NCI-H345 (cell line): ENCODE measurements at regions not wholly inside any gene's neighbourhood (a gene's known extent, or its start where the extent isn't known, plus 50 kb on each side); places are given as distances from the start of the nearest gene placed in this dataset.
A peak's percentile ranks its signal among the peaks of the same experiment; 100 is the strongest.

ENCODE experiments used
- DNase-seq: peaks from one replicate; lab custom pipeline; 2025; lab: John Stamatoyannopoulos, UW

DNA sequence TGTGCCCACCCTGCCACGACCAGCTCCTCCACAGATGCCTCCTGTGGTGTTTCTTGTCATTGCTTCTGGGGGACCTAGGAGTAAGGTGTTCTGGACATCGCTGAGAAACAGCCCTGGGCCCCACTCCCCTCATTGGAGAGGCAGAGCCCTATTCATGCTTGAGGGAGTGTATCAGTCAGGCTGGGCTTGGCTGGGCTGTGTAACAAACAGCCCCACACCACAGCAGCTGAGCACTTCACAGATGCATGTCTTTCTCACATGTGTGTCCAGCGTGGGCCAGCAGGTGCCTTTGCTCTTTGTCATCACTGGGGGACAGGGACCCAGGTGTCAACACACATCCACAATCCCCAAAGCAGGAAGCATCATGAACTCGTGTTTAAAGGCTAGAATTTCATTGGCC lies 65.1 kb upstream of the FBRSL1 start:
- no peak for DNase-seq

DNA sequence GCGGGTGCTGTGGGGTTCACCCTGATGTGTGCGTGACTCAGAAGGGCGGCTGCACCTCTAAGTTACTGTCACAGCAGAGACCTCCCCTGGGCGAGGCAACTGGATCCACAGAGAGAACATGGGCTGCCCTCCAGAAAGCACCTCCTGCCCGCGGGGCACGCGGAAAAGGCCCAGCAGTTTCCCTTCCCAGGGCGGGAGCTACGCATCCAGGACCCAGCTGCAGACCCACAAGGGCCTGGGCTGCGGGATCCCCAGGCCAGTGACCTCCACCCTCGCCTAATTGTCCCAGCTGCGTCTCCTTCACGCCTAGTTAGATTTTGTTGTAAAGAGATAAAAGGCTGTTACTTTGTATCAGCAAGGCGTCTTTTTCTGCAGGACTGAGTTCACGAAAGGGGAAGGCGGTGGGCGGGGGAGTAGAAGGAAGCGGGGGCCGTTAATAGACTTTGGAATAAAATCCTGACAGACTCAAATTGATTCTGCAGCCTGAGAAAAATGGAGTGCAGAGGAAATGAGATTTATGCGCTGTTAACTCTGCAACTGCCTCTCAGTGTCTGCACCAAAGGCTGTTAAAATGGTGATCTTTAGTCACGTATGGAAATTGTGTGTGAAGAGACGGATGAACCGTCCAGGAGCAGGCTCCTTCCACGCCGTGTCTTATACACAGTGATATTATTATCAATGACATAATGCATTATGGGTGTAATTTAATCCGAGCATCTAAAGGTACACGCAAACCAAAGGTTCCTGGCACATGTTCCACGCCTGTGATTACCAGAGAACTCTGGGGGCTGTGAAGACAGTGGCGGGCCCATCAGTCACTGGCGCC lies 65.9 kb upstream of the FBRSL1 start:
- no peak for DNase-seq

DNA sequence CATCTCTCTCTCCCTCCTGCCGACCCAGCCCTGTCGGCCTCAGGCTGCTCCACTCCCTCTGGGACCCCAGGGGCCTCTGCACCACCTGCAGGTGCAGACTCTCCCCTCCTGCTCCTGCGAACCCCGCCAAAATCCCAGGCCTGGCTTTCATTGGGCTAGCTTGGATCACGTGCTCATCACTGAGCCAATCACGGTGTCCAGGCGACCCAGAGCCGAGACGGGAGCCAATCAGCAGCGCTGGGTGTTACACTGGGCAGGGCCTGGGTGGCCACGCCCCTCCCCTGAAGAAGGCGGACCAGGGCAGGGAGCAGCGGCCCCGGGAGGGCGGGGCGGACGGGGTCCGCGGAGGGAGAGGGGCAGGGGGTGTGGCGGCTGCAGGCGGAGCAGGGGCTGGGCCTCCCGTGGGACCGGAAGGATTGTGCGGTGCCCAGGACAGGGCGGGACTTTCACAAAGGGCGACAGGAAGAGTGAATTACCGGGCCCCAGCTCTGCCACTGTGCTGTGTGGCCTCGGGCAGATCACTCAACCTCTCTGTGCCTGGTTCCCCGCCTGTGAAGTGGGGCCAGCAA lies 66.6 kb upstream of the FBRSL1 start:
- DNase-seq: no peak

DNA sequence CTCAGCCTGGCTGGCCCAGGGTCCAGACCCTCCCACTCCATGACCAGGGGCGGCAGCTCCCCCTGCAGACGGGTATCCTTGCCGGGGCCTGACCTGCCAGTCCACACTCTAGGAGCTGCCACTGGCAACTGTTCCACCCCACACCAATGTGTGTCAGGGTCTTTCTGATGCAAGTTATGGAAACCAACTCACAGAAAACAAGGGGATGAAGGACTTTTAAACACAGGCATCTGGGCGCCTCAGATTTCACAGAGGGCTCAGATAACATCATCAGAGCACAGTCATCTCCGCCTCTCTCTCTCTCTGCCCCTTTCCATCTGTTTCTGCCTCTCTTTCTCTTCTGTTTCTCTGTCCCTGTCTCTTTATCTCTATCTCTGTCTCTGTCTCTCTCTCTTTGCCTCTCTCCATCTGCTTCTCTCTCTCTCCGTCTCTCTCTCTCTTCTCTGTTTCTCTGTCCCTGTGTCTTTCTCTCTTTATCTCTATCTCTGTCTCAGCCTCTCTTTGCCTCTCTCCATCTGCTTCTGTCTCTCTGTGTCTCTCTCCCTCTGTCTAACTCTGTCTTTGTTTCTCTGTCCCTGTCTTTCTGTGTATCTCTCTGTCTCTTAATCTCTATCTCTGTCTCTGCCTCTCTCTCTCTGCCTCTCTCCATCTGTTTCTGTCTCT lies 67.4 kb upstream of the FBRSL1 start:
- no peak for DNase-seq

DNA sequence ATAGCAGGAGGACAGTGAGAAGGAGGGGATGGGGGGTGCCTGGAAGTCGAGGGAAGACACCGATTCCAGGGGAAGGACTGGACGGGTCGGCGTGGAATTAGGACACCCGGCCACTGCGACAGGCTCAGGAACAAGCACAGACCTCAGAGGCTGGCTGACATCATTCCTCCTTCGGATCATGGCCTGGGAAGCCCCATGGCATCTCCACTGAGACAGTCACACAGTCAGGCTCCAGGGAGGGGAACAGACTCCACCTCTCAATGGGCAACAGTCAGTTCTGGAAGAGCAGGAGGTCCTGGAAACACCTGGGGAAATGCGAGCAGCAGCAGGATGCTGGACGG lies 67.9 kb upstream of the FBRSL1 start:
- DNase-seq: no peak

DNA sequence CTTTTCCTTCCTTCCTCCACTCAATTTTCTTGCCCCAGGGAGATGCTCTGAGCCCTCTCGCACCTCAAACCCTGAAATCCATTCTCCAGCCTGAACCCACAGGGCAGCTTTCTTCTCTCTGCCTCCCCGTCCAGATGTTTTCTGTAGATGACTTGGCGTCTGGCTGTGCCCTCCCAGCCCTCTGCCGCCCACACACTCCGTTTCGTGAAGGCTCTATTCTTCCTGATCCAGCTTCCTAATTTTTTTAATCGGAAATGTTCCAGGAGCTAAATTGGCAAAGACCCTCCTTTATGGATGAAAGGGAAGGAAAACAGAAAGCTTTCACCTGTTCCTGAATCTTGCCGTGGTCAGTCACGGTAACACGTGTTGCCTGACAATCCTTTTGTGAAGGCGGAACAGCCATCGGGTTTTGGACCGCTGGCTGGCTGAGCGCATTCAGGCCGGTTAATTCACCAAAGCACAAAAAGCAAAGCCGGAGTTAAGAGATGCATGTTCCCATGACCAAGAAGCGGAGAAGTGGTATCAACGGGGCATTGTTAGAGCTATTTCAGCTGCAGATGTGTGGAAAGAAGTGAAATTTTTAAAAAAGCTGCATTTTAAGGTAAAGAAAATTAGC lies 70.2 kb upstream of the FBRSL1 start:
- DNase-seq: peak; percentile 12

DNA sequence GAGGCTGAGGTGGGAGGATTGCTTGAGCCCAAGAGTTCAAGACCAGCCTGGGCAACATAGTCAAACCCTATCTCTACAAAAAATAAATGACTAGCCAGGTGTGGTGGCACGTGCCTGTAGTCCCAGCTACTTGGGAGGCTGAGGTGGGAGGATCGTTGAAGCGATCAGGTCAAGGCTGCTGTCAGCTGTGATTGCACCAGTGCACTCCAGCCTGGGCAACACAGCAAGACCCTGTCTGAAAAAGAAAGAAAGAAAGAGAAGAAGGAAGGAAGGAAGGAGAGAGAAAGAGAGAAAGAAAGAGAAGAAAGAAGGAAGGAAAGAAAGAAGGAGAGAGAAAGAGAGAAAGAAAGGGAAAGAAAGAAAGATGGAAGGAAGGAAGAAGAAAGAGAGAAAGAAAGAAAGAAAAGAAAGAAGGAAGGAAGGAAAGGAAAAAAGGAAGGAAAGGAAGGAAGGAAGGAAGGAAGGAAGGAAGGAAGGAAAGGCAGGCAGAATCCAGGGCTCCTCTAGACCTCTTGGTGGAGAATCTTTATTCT lies 71.5 kb upstream of the FBRSL1 start:
- no peak for DNase-seq

DNA sequence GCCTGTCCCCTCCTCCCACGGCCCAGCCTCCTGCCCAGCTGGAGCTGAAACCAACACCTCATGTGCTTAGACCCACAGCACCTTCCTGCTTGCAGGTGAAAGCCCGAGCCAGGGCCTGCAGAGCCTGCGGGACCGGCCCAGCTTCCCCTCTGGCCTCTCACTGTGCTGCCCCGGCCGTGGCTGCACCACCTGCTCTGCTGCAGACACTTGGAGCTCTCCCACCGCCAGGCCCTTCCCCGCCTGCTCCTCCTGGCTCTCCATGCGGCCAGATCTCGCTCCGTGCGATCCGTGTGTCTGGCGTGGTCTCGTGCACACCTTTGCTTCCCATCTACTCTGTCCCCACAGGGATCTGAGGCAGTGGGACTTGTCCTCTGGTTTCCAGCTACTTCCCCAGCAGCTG lies 72.2 kb upstream of the FBRSL1 start:
- no peak for DNase-seq

DNA sequence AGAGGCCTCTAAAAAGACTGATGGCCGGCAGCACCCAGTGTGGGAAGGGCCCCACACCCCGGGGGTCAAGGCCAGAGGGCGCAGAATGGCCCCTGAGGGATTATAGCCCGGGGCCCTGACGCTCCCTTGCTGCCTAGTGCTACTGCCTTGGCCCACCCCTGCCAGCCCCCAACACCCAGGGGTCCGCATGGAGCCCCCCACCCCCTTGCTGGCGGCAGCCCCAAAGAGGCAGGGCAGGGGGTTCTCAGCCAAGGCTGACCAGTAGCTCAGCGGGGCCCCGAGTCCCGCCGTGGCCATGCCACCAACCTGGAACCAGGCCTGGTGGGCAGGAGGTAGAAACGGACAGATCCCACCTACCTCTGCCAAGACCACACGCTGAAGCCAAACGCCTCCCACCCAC lies 73.1 kb upstream of the FBRSL1 start:
- DNase-seq: no peak

DNA sequence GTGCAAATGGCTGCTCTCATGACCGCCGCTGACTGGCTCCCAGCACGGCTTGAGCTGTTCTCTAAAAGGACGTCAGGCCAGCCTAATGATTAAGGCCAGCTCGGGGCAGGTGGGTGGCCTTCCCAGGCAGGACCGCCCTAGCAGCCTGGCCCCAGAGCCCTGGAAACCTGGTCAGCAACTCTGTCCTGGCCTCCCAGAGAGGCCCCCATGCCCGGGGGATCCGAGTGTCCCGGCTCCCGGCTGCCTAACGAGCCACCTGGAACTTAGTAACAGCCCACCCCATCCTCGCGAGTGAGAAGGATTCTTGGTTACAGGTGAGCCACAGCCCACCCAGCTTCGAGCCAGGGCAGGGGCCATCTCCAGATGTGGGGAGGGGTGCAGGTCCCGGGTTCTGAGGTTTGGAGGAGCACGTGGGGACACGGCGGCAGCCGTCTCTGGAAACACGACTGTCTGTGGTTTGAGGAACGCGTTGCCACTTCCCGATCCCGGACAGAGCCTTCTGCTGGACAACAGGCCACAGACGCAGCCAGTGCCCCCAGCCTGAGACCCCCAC lies 73.8 kb upstream of the FBRSL1 start:
- DNase-seq: no peak

DNA sequence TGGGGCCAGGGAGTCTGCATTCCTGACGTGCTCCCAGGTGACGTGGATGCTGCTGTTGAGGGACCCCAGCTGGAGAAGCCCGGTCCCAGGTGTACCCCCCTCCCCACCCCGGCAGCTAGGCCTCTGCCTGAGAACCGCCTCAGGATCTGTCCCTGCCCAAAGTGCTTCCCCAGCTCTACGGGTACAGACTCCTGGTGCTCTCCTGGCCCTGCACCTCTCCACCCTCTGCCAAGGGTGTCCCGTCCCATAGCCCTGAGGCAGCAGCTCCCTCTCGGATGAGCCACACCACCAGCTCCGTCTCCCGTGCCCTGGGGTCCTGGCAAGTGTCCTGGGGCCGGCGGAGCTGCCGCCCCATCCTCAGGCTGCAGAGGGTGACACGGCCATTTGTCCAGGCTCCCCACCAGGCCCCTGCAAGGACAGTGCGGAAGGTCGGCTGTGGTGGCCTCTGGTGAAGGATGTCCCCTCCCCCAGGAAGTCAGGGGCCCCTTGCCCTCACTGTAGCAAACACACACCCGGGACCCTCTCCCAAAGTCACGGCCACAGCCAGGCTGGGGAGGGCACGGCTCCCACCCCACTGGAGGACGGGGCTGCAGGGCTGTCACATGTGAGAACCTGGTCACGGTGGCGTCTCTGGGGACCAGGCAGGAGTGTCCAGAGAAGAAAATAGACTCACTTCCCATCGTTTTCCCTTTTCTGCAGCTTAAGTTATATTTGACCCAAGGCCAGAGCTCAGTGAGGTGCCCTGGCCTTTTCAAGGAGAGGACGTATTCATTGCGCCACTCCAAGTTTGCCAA lies 74.4 kb upstream of the FBRSL1 start:
- DNase-seq: no peak

DNA sequence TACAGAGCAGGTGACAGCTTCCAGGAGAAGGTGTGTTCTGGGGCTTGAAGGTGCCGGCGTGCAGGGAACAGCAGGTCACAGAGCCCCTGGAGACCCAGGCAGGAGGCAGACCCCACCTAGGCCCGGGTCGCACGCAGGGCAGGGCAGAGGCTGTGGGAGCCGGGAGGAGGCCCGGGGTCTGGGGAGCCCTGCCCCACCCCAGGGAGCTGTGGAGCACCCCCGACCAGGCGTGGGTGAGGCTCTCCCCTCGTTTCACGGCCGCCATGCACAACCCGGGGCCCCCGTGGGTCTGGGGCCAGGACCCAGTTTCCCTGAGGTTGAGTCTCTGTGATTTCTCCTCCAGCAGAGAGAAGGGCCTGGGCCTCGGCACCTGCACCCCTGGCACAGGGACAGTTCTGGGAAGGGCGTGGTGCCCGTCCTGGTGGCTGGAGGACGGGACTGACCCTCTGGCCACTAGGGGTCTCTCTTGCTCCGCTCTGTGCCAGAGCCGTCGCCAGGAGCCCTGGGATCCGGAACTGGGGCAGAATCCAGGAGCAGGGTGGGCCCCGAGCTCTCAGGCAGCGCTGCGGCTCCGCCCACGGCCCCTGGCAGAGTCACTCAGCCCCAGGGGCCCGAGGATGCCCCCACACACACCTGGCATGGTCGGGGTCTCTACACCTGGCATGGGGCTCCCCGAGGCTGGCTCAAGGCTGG lies 75.2 kb upstream of the FBRSL1 start:
- peak; percentile 78 for DNase-seq

DNA sequence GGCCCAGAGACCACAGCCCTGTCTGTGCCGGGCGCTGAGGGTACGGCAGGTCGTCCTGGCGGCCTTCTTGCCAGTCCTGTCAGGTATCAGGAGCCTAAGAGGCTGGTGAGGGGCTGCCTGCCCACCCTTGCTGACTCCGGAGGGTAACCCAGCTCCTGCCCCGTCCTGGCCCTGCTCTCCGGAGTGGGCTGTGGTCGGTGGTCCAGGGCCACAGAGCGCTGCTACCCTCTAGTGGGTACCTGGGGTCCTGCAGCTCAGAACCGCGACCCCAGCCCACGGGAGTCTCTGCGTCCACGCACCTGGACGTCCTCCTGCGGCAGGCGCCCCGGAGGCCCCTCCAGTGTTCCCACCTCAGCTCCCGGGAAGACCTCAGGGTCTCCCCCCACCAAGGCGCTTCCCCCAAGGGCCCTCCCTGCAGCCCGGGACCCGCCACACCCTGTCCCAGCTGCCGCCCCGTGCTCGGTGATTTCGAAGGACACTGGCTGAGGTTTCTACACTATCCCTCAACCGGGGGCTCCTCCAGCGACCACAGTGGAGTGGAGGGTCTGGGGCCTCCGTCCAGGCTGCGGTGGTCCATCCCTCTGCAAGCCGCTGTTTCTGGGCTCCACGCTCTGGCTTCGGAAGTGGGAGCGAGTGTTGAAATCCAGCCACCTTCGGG lies 75.9 kb upstream of the FBRSL1 start:
- no peak for DNase-seq

DNA sequence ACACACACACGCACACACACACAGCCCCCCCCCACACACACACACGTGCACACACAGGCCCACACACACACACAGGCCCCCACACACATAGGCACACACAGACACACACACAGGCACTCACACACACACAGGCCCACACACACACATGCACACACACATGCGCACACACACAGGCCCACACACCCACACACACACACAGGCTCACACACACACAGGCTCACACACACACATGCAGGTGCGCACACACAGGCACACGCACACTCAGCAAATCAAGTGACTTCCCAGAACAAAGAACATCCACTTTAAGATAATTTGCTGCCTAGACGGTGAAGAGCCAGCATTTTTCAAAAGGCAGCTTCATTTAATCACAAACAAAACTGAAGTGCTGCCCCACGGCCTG lies 78.5 kb upstream of the FBRSL1 start:
- peak; percentile 31 for DNase-seq

DNA sequence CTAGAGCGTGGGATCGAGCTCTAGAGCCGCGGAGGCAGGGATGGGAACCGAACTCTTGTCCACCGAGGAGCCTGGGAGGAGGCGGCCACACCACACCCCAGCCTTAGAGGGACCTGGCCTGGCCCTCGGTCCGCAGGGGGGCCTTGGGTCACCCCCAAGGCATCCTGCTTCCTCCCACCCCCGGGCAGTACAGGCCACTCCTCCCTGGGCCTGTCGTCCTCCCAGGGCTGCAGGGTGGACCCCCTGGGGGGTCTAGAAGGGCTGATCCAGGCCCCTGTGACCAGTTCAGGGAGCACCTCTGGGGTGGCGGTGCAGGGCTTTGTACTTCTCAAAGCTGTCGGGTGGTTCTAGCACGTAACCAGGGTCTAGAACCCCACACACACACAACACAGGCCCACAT lies 79.1 kb upstream of the FBRSL1 start:
- no peak for DNase-seq

DNA sequence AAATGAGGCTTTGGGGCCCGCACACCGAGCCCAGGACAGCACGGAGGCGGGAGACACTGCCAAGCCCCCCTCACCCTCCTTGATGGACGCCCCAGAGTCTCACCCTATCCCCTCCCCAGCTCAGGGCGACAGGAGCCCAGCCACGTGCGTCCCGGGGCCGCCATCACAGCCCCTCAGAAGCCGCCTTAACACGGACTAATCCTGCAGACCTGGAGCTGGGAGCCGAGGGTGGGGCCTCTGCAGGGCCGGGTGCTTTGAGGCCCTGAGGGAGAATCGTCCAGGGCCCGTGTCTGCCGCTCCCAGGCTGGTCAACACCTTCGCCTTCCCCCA lies 79.7 kb upstream of the FBRSL1 start:
- DNase-seq: no peak

DNA sequence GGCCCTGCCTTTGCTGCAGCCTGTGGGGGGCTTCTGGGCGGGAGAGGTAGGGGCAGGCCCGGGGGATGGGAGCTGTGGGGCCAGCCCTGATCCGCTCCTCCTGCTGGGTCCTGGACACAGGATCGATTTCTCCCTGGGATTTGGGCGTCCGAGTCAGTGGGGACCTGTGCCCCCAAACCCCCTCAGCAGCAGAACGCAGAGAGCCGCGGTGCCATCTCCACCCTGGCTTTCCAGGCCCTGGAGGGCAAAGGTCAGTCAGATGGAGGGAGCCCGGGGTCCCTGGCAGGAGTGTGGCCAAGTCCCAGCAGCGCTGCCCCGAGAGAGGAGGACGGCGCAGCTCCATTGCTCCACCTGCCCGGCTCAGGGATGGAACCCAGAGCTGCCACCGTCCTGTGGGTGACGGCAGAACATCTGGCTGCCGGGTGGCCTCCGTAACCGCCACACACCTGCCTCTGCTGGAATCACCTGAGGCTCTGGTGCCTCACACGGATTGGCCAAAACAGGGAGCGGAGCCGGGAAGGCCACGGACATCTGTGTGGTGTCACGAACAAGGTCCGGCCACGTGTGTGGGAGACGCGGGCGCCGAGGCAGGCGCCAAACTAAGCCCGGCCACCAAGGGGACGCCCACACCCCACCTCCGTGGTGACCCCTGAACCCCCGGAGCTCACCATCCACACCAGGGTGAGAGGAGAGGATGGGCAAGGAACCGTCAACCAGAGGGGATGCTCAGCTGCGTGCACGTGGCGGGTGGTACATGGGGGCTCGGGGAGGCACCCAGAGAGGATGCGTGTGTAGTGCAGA lies 80.3 kb upstream of the FBRSL1 start:
- no peak for DNase-seq

DNA sequence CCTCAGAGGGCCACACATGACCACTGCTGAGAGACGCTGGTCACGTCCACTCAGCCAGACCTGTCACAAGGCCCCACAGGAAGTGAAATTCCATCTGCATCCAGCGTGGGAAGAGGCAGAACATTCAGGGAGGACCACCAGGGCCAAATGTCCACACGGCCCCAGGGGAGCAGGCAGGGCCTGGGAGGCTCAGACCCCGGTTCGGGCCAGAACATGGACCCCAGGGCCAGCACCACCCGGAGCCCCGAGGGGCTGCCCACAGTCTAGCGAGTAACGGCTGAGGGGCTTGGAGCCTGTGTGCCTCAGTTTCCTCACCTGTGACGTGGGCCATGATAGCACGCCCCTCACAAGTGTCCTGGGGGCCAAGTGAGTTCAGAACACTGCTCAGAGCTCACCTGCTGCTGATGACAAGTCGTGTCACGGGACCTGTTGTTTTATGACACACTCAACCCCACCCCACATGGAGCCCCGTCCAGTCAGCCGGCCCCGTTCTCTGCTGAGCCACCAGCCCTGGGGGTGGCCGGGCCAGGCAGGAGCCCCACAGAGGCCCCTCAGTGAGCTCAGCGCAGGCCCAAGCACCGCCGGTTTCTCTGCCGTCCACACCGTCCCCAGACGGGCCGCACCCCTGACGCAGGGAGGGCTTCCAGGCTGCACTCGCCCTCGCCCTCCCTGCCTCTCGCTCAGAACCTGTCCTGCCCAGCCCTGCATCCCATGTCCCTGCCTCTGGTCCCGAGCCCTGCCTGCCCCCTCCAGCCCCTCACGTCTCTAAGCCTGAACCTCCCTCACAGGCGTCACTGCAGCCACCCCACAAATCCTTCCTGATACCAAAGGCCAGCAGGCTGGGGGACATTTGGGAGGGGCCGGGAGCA lies 79.5 kb upstream of the GALNT9 start:
- no peak for DNase-seq

DNA sequence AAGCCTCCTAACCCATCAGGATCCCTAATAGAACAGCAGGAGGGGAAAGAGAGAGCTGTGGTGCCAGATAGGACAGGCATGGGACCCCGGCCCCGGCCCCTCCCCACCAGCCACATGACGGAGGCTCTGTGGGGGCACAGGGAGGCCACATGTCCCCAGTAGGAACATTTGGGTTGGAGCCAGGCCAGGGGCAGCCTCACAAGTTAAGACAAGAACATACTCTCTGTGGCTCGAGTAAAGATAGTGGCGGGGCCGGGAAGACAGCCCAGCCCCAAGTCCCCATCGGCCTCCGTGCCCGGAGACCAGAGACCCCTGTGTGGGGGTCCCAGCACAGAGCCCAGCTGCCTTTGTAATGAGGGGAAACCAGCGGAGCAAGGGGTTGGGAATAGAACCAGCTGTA lies 78.6 kb upstream of the GALNT9 start:
- DNase-seq: no peak
